Epithelial cell of esophagus (primary cell): ENCODE measurements at regions not wholly inside any gene's neighbourhood (a gene's known extent, or its start where the extent isn't known, plus 50 kb on each side); places are given as distances from the start of the nearest gene placed in this dataset.
A peak's percentile ranks its signal among the peaks of the same experiment; 100 is the strongest.

Experiments
- DNase-seq: peaks from one replicate; pipeline ENCODE4 v3.0.0; 2010; ENCODE audit warnings: low read depth
- H3K4me3 ChIP-seq: 2 replicates; pipeline ENCODE4 v1.5.1; 2011; ENCODE audit warnings: mild to moderate bottlenecking, low read length, control low read depth
- CTCF ChIP-seq: IDR thresholded peaks from 2 replicates; pipeline ENCODE4 v1.5.1; 2011; ENCODE audit warnings: low read depth, mild to moderate bottlenecking, low read length, control low read depth, inconsistent platforms; ENCODE audit not compliant: insufficient read depth; ENCODE audit errors: missing control alignments

- TF ChIP-seq CTCF, result no peak
- no peak for DNase-seq
- H3K4me3 ChIP-seq, result no peak overlapping the region
These were observed 272.9 kb downstream of the PPP1R2C start for GRCh38 chrX:42505016-42505415.

- no peak overlapping the region for H3K4me3 ChIP-seq
- no peak for TF ChIP-seq CTCF
- no peak for DNase-seq
These were observed 278.3 kb downstream of the PPP1R2C start for GRCh38 chrX:42499620-42500019.

GRCh38 chrX:42497356-42497755 lies 280.6 kb downstream of the PPP1R2C start:
- H3K4me3 ChIP-seq, result no peak overlapping the region
- no peak for DNase-seq
- TF ChIP-seq CTCF, result no peak

- no peak overlapping the region for H3K4me3 ChIP-seq
- DNase-seq, result no peak
- no peak for TF ChIP-seq CTCF
These were observed 281.7 kb downstream of the PPP1R2C start for GRCh38 chrX:42496239-42496638.

GRCh38 chrX:42495139-42495538 lies 282.8 kb downstream of the PPP1R2C start:
- H3K4me3 ChIP-seq, result no peak overlapping the region
- TF ChIP-seq CTCF, result no peak
- peak; percentile 2 for DNase-seq

- no peak for TF ChIP-seq CTCF
- H3K4me3 ChIP-seq, result no peak overlapping the region
These were observed 286.6 kb downstream of the PPP1R2C start for GRCh38 chrX:42491137-42491907.

GRCh38 chrX:42490111-42490510 lies 287.9 kb downstream of the PPP1R2C start:
- no peak for TF ChIP-seq CTCF
- DNase-seq, result no peak

More at GRCh38 chrX:42491137-42491907, 286.6 kb downstream of the PPP1R2C start:
- no peak for DNase-seq

More at GRCh38 chrX:42490111-42490510, 287.9 kb downstream of the PPP1R2C start:
- H3K4me3 ChIP-seq, result no peak overlapping the region
